MM.1S (cell line): ENCODE measurements at regions not wholly inside any gene's neighbourhood (a gene's known extent, or its start where the extent isn't known, plus 50 kb on each side); places are given as distances from the start of the nearest gene placed in this dataset.
"Not testable (repeated sequence)": the region's sequence is repeated elsewhere in the genome, so short reads cannot be mapped to it uniquely, and the experiment has no call there.

ENCODE experiments used
- DNase-seq: peaks from one replicate; pipeline ENCODE4 v3.0.0-alpha.2; 2015
- H2AFZ ChIP-seq: fragments of 300-600 bp; sonication (generic); 2 replicates; pipeline ENCODE4 v1.6.0; 2016; ENCODE audit warnings: antibody characterized with exemption, low read length
- H3F3A ChIP-seq: fragments of 300-600 bp; sonication (generic); 2 replicates; pipeline ENCODE4 v1.6.1; 2016; ENCODE audit warnings: mild to moderate bottlenecking, antibody characterized with exemption, low read length, moderate library complexity, mixed read lengths; ENCODE audit not compliant: insufficient read depth
- H3K27ac ChIP-seq: fragments of 300-600 bp; sonication (generic); 2 replicates; pipeline ENCODE4 v1.5.1; 2016; ENCODE audit warnings: mild to moderate bottlenecking, low read length
- H3K27me3 ChIP-seq: fragments of 300-600 bp; sonication (generic); replicated peaks from 2 replicates; pipeline ENCODE4 v1.6.0; 2016; ENCODE audit warnings: low read length; ENCODE audit not compliant: insufficient read depth
- H3K36me3 ChIP-seq: fragments of 300-600 bp; sonication (generic); replicated peaks from 2 replicates; pipeline ENCODE4 v1.6.1; 2016; ENCODE audit warnings: mild to moderate bottlenecking, low read length, mixed read lengths; ENCODE audit not compliant: insufficient read depth
- H3K4me1 ChIP-seq: fragments of 300-600 bp; sonication (generic); 2 replicates; pipeline ENCODE4 v1.6.1; 2016; ENCODE audit warnings: low read length, mixed read lengths
- H3K4me2 ChIP-seq: fragments of 300-600 bp; sonication (generic); 2 replicates; pipeline ENCODE4 v1.6.0; 2016; ENCODE audit warnings: low read depth, low read length
- H3K4me3 ChIP-seq: fragments of 300-600 bp; sonication (generic); 2 replicates; pipeline ENCODE4 v1.5.1; 2016; ENCODE audit warnings: low read length, mixed read lengths
- H3K79me2 ChIP-seq: fragments of 300-600 bp; sonication (generic); 2 replicates; pipeline ENCODE4 v1.6.1; 2016; ENCODE audit warnings: mixed run types, low read length, mixed read lengths
- H3K9ac ChIP-seq: fragments of 300-600 bp; sonication (generic); 2 replicates; pipeline ENCODE4 v1.6.1; 2016; ENCODE audit warnings: low read length, mixed read lengths
- H3K9me2 ChIP-seq: fragments of 300-600 bp; sonication (generic); replicated peaks from 2 replicates; pipeline ENCODE4 v1.6.1; 2016; ENCODE audit warnings: mild to moderate bottlenecking, low read length, mixed read lengths; ENCODE audit not compliant: insufficient read depth
- H3K9me3 ChIP-seq: fragments of 300-600 bp; sonication (generic); replicated peaks from 2 replicates; pipeline ENCODE4 v1.6.1; 2016; ENCODE audit warnings: mild to moderate bottlenecking, low read length, mixed read lengths; ENCODE audit not compliant: insufficient read depth
- H4K20me1 ChIP-seq: fragments of 300-600 bp; sonication (generic); 2 replicates; pipeline ENCODE4 v1.6.1; 2016; ENCODE audit warnings: mild to moderate bottlenecking, low read length, moderate library complexity, mixed read lengths; ENCODE audit not compliant: insufficient read depth
- CTCF ChIP-seq: fragments of 300-600 bp; sonication (generic); IDR thresholded peaks from 2 replicates; pipeline ENCODE4 v1.5.1; 2016; ENCODE audit warnings: antibody characterized with exemption, low read length, mixed read lengths
- EZH2 ChIP-seq: fragments of 300-600 bp; sonication (generic); optimal IDR thresholded peaks from 2 replicates; pipeline ENCODE3; 2017; ENCODE audit warnings: low read depth, mild to moderate bottlenecking, antibody characterized with exemption, low read length, mixed read lengths
- EZH2phosphoT487 ChIP-seq: fragments of 300-600 bp; sonication (generic); IDR thresholded peaks from 2 replicates; pipeline ENCODE4 v1.6.1; 2018; ENCODE audit warnings: antibody characterized with exemption, low read length

DNA sequence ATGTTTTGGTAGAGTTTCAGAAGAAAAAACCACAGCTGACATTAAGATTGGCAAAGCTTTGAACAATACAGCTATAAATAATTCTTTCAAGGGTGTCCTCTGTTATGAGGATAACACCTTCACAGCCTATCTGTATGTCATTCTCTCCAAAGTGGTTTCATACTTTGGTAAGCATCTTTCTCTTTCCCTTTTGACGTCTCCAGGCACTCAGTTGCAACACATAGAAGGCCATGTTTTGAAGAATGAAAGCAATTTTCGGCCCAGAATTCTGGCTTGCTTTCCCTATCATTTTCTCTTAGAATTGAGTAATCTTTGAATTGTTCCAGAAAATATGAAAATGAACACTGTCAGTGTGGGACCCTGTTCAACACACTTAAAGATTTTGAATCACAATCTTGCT is 200.0 kb upstream of the CBLB start:
- H3K9me2 ChIP-seq, result no peaks in the 10 kb centered on the region
- TF ChIP-seq EZH2 (no peak), EZH2phosphoT487 (no peak), CTCF (no peak)
- H3F3A ChIP-seq, result peaks cover 11% of the 10 kb centered on the region; the same call in 1 of the 2 replicates
- peak overlapping the region; percentile 27; the same call in 1 of the 2 replicates for H3K4me2 ChIP-seq
- H3K27me3 ChIP-seq, result no peaks in the 10 kb centered on the region
- H3K9ac ChIP-seq, result no peak overlapping the region
- H2AFZ ChIP-seq, result no peak overlapping the region
- H3K4me1 ChIP-seq, result 0 out of 2 replicates have a peak, but pooled peaks cover 4% of the 10 kb centered on the region
- H3K27ac ChIP-seq, result peak overlapping the region; percentile 11; the same call in 1 of the 2 replicates
- no peaks in the 10 kb centered on the region for H3K9me3 ChIP-seq
- no peaks in the 10 kb centered on the region for H3K36me3 ChIP-seq
- H4K20me1 ChIP-seq, result no peaks in the 10 kb centered on the region
- DNase-seq, result peak; percentile 80
- H3K79me2 ChIP-seq, result no peaks in the 10 kb centered on the region
- H3K4me3 ChIP-seq, result no peak overlapping the region

- no peak overlapping the region for H3K9ac ChIP-seq
- peaks cover 11% of the 10 kb centered on the region; the same call in 1 of the 2 replicates for H3F3A ChIP-seq
- H3K4me1 ChIP-seq, result 0 out of 2 replicates have a peak, but pooled peaks cover 4% of the 10 kb centered on the region
- no peak overlapping the region for H3K27ac ChIP-seq
- DNase-seq, result no peak
- no peak overlapping the region for H2AFZ ChIP-seq
- TF ChIP-seq EZH2phosphoT487 (no peak), EZH2 (no peak), CTCF (no peak)
- no peaks in the 10 kb centered on the region for H3K27me3 ChIP-seq
- no peaks in the 10 kb centered on the region for H3K36me3 ChIP-seq
- H3K4me3 ChIP-seq, result no peak overlapping the region
- no peaks in the 10 kb centered on the region for H4K20me1 ChIP-seq
- no peak overlapping the region for H3K4me2 ChIP-seq
- no peaks in the 10 kb centered on the region for H3K9me3 ChIP-seq
- H3K79me2 ChIP-seq, result no peaks in the 10 kb centered on the region
- no peaks in the 10 kb centered on the region for H3K9me2 ChIP-seq
These were observed 201.4 kb upstream of the CBLB start for GRCh38 chr3:106070187-106070586.

GRCh38 chr3:106071306-106071705 is 202.5 kb upstream of the CBLB start:
- no peaks in the 10 kb centered on the region for H3K9me3 ChIP-seq
- H2AFZ ChIP-seq, result no peak overlapping the region
- H3K4me3 ChIP-seq, result no peak overlapping the region

GRCh38 chr3:106072596-106072995 is 203.8 kb upstream of the CBLB start:
- not testable (repeated sequence) for H4K20me1 ChIP-seq, H3K79me2 ChIP-seq, H3K27ac ChIP-seq, DNase-seq, H2AFZ ChIP-seq, H3K9me3 ChIP-seq, H3K4me3 ChIP-seq, H3K4me2 ChIP-seq, H3K27me3 ChIP-seq, H3K9ac ChIP-seq, H3K4me1 ChIP-seq, H3K9me2 ChIP-seq, H3K36me3 ChIP-seq
- peaks cover 11% of the 10 kb centered on the region; the same call in 1 of the 2 replicates for H3F3A ChIP-seq

More at GRCh38 chr3:106071306-106071705, 202.5 kb upstream of the CBLB start:
- peaks cover 11% of the 10 kb centered on the region; the same call in 1 of the 2 replicates for H3F3A ChIP-seq
- H3K9me2 ChIP-seq, result no peaks in the 10 kb centered on the region
- H3K4me1 ChIP-seq, result 0 out of 2 replicates have a peak, but pooled peaks cover 4% of the 10 kb centered on the region
- no peaks in the 10 kb centered on the region for H3K79me2 ChIP-seq
- H3K27me3 ChIP-seq, result no peaks in the 10 kb centered on the region
- H3K4me2 ChIP-seq, result no peak overlapping the region
- no peaks in the 10 kb centered on the region for H3K36me3 ChIP-seq
- DNase-seq, result no peak
- TF ChIP-seq EZH2 (no peak), EZH2phosphoT487 (no peak), CTCF (no peak)
- H3K9ac ChIP-seq, result no peak overlapping the region
- H3K27ac ChIP-seq, result no peak overlapping the region
- no peaks in the 10 kb centered on the region for H4K20me1 ChIP-seq

DNA sequence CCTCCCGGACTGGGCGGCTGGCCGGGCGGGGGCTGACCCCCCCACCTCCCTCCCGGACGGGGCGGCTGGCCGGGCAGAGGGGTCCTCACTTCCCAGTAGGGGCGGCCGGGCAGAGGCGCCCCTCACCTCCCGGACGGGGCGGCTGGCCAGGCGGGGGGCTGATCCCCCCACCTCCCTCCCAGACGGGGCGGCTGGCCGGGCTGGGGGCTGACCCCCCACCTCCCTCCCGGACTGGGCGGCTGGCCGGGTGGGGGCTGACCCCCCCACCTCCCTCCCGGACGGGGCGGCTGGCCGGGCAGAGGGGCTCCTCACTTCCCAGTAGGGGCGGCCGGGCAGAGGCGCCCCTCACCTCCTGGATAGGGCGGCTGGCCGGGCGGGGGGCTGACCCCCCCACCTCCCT is 205.0 kb upstream of the CBLB start:
- not testable (repeated sequence) for H3K9me3 ChIP-seq, H2AFZ ChIP-seq, H3K9me2 ChIP-seq, H3K79me2 ChIP-seq, H3K27ac ChIP-seq, H3K4me1 ChIP-seq, H3K9ac ChIP-seq, H3F3A ChIP-seq, H4K20me1 ChIP-seq, H3K36me3 ChIP-seq, DNase-seq, H3K27me3 ChIP-seq, H3K4me3 ChIP-seq, H3K4me2 ChIP-seq

GRCh38 chr3:106075731-106076130 is 206.9 kb upstream of the CBLB start:
- DNase-seq, H3K4me3 ChIP-seq, H3K79me2 ChIP-seq, H3F3A ChIP-seq, H3K4me1 ChIP-seq, H4K20me1 ChIP-seq, H3K9me3 ChIP-seq, H3K27me3 ChIP-seq, H3K9me2 ChIP-seq, H2AFZ ChIP-seq, H3K4me2 ChIP-seq, H3K27ac ChIP-seq, H3K9ac ChIP-seq, H3K36me3 ChIP-seq: not testable (repeated sequence)
